ENCODE measurements at regions not wholly inside any gene's neighbourhood (a gene's known extent, or its start where the extent isn't known, plus 50 kb on each side); places are given as distances from the start of the nearest gene placed in this dataset.

DNA sequence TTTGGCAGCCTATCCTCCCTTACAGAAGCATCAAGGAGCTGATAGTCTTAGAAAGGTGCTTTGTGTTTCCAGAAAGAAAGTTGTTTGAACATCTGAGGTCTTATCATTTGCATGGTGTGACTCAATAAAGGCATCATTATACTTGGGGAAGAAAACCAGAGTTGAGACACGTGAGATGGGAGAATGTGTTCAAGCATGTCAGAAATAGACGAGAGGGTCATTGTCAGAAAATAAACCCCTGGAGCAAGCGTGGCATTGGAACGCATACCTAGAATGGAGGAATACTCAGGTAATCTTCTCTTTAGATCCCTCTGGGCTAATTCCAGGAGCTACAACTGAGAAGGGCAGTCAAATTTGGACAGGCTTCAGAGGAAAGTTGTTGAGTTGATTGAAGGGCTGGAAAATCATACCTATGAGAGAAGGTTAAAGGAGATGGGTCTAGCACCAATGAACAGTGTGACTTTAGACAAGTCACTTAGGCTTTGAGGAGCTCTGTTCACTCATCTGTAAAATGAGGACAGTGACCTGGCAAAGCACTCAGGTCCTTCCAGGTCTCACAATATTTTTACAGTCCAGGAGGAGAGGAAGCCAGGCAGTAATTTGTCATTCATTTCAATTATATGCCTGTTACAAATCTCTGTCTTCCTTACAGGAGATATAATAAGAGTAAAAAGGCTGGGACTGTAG lies 101.3 kb upstream of the C1orf21 start:
- Mint-ChIP-seq H3K27ac (no peak overlapping the region), H3K4me1 (ENCODE audit: unreplicated experiment) (no peaks in the 10 kb centered on the region), H3K9me3 (peaks cover 8% of the 10 kb centered on the region), H3K27me3 (no peaks in the 10 kb centered on the region), H3K4me3 (no peak overlapping the region), H3K36me3 (no peaks in the 10 kb centered on the region)
- no peak for DNase-seq (ENCODE audit: extremely low spot score, unreplicated experiment)
- no peak for TF ChIP-seq CTCF (conservative IDR thresholded peaks at IDR 0.05)

- Mint-ChIP-seq H3K4me1 (ENCODE audit: unreplicated experiment) (no peaks in the 10 kb centered on the region), H3K27me3 (no peaks in the 10 kb centered on the region), H3K27ac (no peak overlapping the region), H3K9me3 (peaks cover 20% of the 10 kb centered on the region), H3K36me3 (peaks cover 1% of the 10 kb centered on the region), H3K4me3 (no peak overlapping the region)
- no peak for DNase-seq (ENCODE audit: extremely low spot score, unreplicated experiment)
- no peak for TF ChIP-seq CTCF (conservative IDR thresholded peaks at IDR 0.05)
These were observed 99.8 kb upstream of the C1orf21 start for GRCh38 chr1:184287001-184287400.

- no peak for TF ChIP-seq CTCF (conservative IDR thresholded peaks at IDR 0.05)
- Mint-ChIP-seq H3K27me3 (peaks cover 3% of the 10 kb centered on the region), H3K4me1 (ENCODE audit: unreplicated experiment) (no peaks in the 10 kb centered on the region), H3K36me3 (peaks cover 5% of the 10 kb centered on the region), H3K4me3 (no peak overlapping the region), H3K27ac (no peak overlapping the region), H3K9me3 (peaks cover 23% of the 10 kb centered on the region)
- DNase-seq (ENCODE audit: extremely low spot score, unreplicated experiment), result no peak
These were observed 96.8 kb upstream of the C1orf21 start for GRCh38 chr1:184289825-184290550.

DNA sequence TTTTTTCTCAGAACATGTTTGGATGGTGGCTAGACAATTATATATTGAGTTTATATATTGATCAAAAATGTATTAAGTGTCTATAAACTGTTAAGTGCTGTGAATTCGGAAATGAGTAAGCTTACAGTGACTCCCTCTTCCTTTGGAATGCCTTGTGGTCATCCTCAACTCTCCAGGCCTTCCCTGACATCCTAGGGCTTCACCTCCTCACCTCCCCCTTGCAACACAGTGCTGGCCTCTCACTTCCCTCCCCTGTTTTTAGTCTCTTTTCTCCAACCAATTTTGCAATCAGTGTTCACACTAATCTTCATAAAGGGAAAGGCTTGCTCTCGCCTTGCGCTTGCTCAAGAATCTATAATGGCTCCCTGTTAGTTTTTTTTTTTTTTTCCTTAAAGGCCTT lies 95.1 kb upstream of the C1orf21 start:
- H3K4me3 Mint-ChIP-seq, result no peak overlapping the region
- H3K4me1 Mint-ChIP-seq (ENCODE audit: unreplicated experiment), result peaks cover 4% of the 10 kb centered on the region
- no peak for DNase-seq (ENCODE audit: extremely low spot score, unreplicated experiment)
- peaks cover 22% of the 10 kb centered on the region for H3K9me3 Mint-ChIP-seq
- peaks cover 5% of the 10 kb centered on the region for H3K36me3 Mint-ChIP-seq
- peaks cover 3% of the 10 kb centered on the region for H3K27me3 Mint-ChIP-seq
- TF ChIP-seq CTCF (conservative IDR thresholded peaks at IDR 0.05), result no peak
- H3K27ac Mint-ChIP-seq, result no peak overlapping the region

- H3K4me3 Mint-ChIP-seq, result no peak overlapping the region
- TF ChIP-seq CTCF (conservative IDR thresholded peaks at IDR 0.05), result no peak
- H3K4me1 Mint-ChIP-seq (ENCODE audit: unreplicated experiment), result peaks cover 5% of the 10 kb centered on the region
- H3K27me3 Mint-ChIP-seq, result peaks cover 3% of the 10 kb centered on the region
- DNase-seq (ENCODE audit: extremely low spot score, unreplicated experiment), result no peak
- no peak overlapping the region for H3K27ac Mint-ChIP-seq
- peaks cover 5% of the 10 kb centered on the region for H3K36me3 Mint-ChIP-seq
- H3K9me3 Mint-ChIP-seq, result peaks cover 18% of the 10 kb centered on the region
These were observed 94.7 kb upstream of the C1orf21 start for GRCh38 chr1:184292101-184292500.
